IMR-90 (cell line): ENCODE measurements at regions not wholly inside any gene's neighbourhood (a gene's known extent, or its start where the extent isn't known, plus 50 kb on each side); places are given as distances from the start of the nearest gene placed in this dataset.

Experiments
- ATAC-seq: fragments of 200-7000 bp; cut with Tn5 transposase; 2 replicates; pipeline ENCODE4 v1.9.1; 2020; ENCODE audit warnings: low read depth, mild to moderate bottlenecking, moderate library complexity
- BruUV-seq: library from RNA; stranded (reverse); fragments of 400-500 nt; replicated peaks from 2 replicates; lab custom pipeline; 2021; lab: Mats Ljungman, UMichigan
- CTCF ChIA-PET: fragments of 300-600 bp; formaldehyde crosslinking; extraction: SDS; loops from one replicate; lab custom pipeline; 2021; ENCODE audit warnings: antibody characterized with exemption; lab: Yijun Ruan, JAX
- POLR2A ChIA-PET: fragments of 300-600 bp; sonication (Branson Sonifier 250); formaldehyde crosslinking; loops from one replicate; lab custom pipeline; 2022; ENCODE audit warnings: antibody characterized with exemption; ENCODE audit not compliant: unreplicated experiment; lab: Charles Lee
- DNase-seq: peaks from one replicate; pipeline ENCODE4 v3.0.0; 2013
- H2AFZ ChIP-seq: replicated peaks from 2 replicates; pipeline ENCODE3; 2013; ENCODE audit warnings: low read length, mild to moderate bottlenecking; ENCODE audit not compliant: poor library complexity
- H2AK5ac ChIP-seq: 2 replicates; pipeline ENCODE4 v1.6.1; 2013; ENCODE audit warnings: low read depth, low read length, inconsistent platforms
- H2AK9ac ChIP-seq: replicated peaks from 2 replicates; pipeline ENCODE3; 2013; ENCODE audit warnings: mild to moderate bottlenecking, low read depth, low read length, moderate library complexity; ENCODE audit not compliant: poor library complexity
- H2BK120ac ChIP-seq: 2 replicates; pipeline ENCODE4 v1.6.1; 2013; ENCODE audit warnings: low read depth, low read length, inconsistent platforms
- H2BK15ac ChIP-seq: 3 replicates; pipeline ENCODE4 v1.6.1; 2013; ENCODE audit warnings: low read depth, low read length, inconsistent platforms
- H2BK20ac ChIP-seq: 2 replicates; pipeline ENCODE4 v1.6.1; 2013; ENCODE audit warnings: low read depth, mild to moderate bottlenecking, inconsistent platforms, low read length, moderate library complexity
- H2BK5ac ChIP-seq: 2 replicates; pipeline ENCODE4 v1.6.1; 2013; ENCODE audit warnings: mild to moderate bottlenecking, low read depth, low read length, inconsistent platforms; ENCODE audit not compliant: poor library complexity, severe bottlenecking
- H3K14ac ChIP-seq: replicated peaks from 2 replicates; pipeline ENCODE4 v1.6.1; 2013; ENCODE audit warnings: low read depth, low read length, inconsistent platforms
- H3K18ac ChIP-seq: 2 replicates; pipeline ENCODE4 v1.6.1; 2013; ENCODE audit warnings: low read depth, low read length, control low read depth
- H3K23ac ChIP-seq: 2 replicates; pipeline ENCODE4 v1.6.1; 2013; ENCODE audit warnings: low read depth, low read length, inconsistent platforms
- H3K27ac ChIP-seq: 2 replicates; pipeline ENCODE4 v1.5.1; 2013; ENCODE audit warnings: mild to moderate bottlenecking, control low read depth, low read length; ENCODE audit not compliant: insufficient read depth
- H3K27me3 ChIP-seq: 2 replicates; pipeline ENCODE4 v1.6.1; 2013; ENCODE audit warnings: low read length; ENCODE audit not compliant: control insufficient read depth, insufficient read depth
- H3K36me3 ChIP-seq: 2 replicates; pipeline ENCODE4 v1.6.1; 2013; ENCODE audit warnings: low read length, mixed read lengths; ENCODE audit not compliant: control insufficient read depth, insufficient read depth
- H3K4ac ChIP-seq: 2 replicates; pipeline ENCODE4 v1.6.1; 2013; ENCODE audit warnings: low read depth, low read length, inconsistent platforms
- H3K4me1 ChIP-seq: 2 replicates; pipeline ENCODE4 v1.6.1; 2013; ENCODE audit warnings: low read length, mixed read lengths; ENCODE audit not compliant: control insufficient read depth, insufficient read depth
- H3K4me2 ChIP-seq: 2 replicates; pipeline ENCODE4 v1.6.1; 2013; ENCODE audit warnings: low read depth, mild to moderate bottlenecking, control low read depth, low read length, moderate library complexity
- H3K4me3 ChIP-seq: 2 replicates; pipeline ENCODE4 v1.5.1; 2013; ENCODE audit warnings: low read depth, mild to moderate bottlenecking, control low read depth, low read length, moderate library complexity; ENCODE audit not compliant: insufficient read depth
- H3K56ac ChIP-seq: 2 replicates; pipeline ENCODE4 v1.6.1; 2013; ENCODE audit warnings: low read length, inconsistent platforms; ENCODE audit not compliant: insufficient read depth; ENCODE audit errors: extremely low read depth
- H3K79me1 ChIP-seq, 2 experiments: 2 replicates each; pipeline ENCODE4 v1.6.1; 2013; ENCODE audit warnings: low read length in 2 of 2, inconsistent platforms in 1 of 2, low read depth in 1 of 2
- H3K9ac ChIP-seq: 2 replicates; pipeline ENCODE4 v1.6.1; 2013; ENCODE audit warnings: low read depth, low read length, control low read depth
- H3K9me1 ChIP-seq: 2 replicates; pipeline ENCODE4 v1.6.1; 2013; ENCODE audit warnings: low read length, inconsistent platforms; ENCODE audit not compliant: insufficient read depth
- H3K9me3 ChIP-seq: 2 replicates; pipeline ENCODE4 v1.6.1; 2013; ENCODE audit warnings: low read length; ENCODE audit not compliant: control insufficient read depth, insufficient read depth
- H4K20me1 ChIP-seq: 2 replicates; pipeline ENCODE4 v1.6.1; 2013; ENCODE audit warnings: low read length, inconsistent platforms; ENCODE audit not compliant: insufficient read depth
- H4K5ac ChIP-seq: 2 replicates; pipeline ENCODE4 v1.6.1; 2013; ENCODE audit warnings: mild to moderate bottlenecking, low read depth, low read length, control low read depth
- H4K8ac ChIP-seq, 2 experiments: 2 replicates each; pipeline ENCODE4 v1.6.1; 2013; ENCODE audit warnings: low read depth in 2 of 2, low read length in 2 of 2, control low read depth in 1 of 2, inconsistent platforms in 1 of 2
- H4K91ac ChIP-seq: 2 replicates; pipeline ENCODE4 v1.6.1; 2013; ENCODE audit warnings: low read depth, low read length, inconsistent platforms; ENCODE audit not compliant: insufficient read depth
- BHLHE40 ChIP-seq: fragments of 150-350 bp; IDR thresholded peaks from 2 replicates; pipeline ENCODE4 v1.6.1; 2016; ENCODE audit warnings: mild to moderate bottlenecking, low read depth, low read length
- CTCF ChIP-seq: conservative IDR thresholded peaks from 2 replicates; pipeline ENCODE4 v1.5.1; 2012; ENCODE audit warnings: mild to moderate bottlenecking, low read depth, low read length, improper control_type of control experiment
- RAD21 ChIP-seq: IDR thresholded peaks from 2 replicates; pipeline ENCODE4 v1.6.1; 2012; ENCODE audit warnings: low read length, improper control_type of control experiment
- WGBS, 2 experiments: methylation state at CpG; one replicate each; pipeline versions ENCODE4 v1.1.5 to v1.1.7; 2013; ENCODE audit warnings: missing lambda C conversion rate in 2 of 2; ENCODE audit not compliant: insufficient read length in 1 of 2; ENCODE audit errors: extremely low coverage in 2 of 2; 5-methylcytosine and 5-hydroxymethylcytosine counted together
- dilution Hi-C: fragments of 300-500 bp; cut with HindIII; formaldehyde crosslinking; loops from one replicate; pipeline ENCODE4 v1.14.3; 2018; ENCODE audit warnings: low sequenced_read_pairs; ENCODE audit not compliant: unreplicated experiment
- in situ Hi-C: fragments of 300-500 bp; cut with MboI; formaldehyde crosslinking; loops from 3 replicates; pipeline ENCODE4 v1.14.3; 2019; ENCODE audit warnings: low sequenced_read_pairs, inconsistent platforms, mixed read lengths
- intact Hi-C: fragments of 100-400 bp; cut with micrococcal nuclease; formaldehyde crosslinking; loops from 2 replicates; pipeline ENCODE4 v1.10.0; 2022

GRCh38 chr2:13193900-13194299, 477.2 kb downstream of the TRIB2 start:
- H3K4me2 ChIP-seq = no peak overlapping the region
- H3K4ac ChIP-seq = no peak overlapping the region
- H3K4me3 ChIP-seq = no peak overlapping the region
- H4K20me1 ChIP-seq = no peaks in the 10 kb centered on the region
- no peaks in the 10 kb centered on the region for H3K36me3 ChIP-seq
- no peaks in the 10 kb centered on the region for H3K79me1 ChIP-seq
- H2BK15ac ChIP-seq = no peak overlapping the region
- no peak overlapping the region for H3K18ac ChIP-seq
- no peak overlapping the region for H3K27ac ChIP-seq
- no peak for ATAC-seq
- peak; percentile 16 for DNase-seq
- peaks cover 4% of the 10 kb centered on the region; the same call in 1 of the 2 replicates for H3K9me3 ChIP-seq
- dilution Hi-C loops (no loop called here), intact Hi-C loops (loop anchor here (5.0 kb wide), 1 partner anchor 1438 kb away; the partner anchor contains the start of gene LRATD1), in situ Hi-C loops (no loop called here)
- no peak overlapping the region for H2BK5ac ChIP-seq
- TF ChIP-seq CTCF (peak; percentile 32), BHLHE40 (no peak), RAD21 (peak; percentile 42)
- no peak overlapping the region for H3K14ac ChIP-seq
- no peak overlapping the region for H3K56ac ChIP-seq
- no peak overlapping the region for H2AFZ ChIP-seq
- no peak overlapping the region for H2AK5ac ChIP-seq
- H4K91ac ChIP-seq = no peak overlapping the region
- H3K27me3 ChIP-seq = no peaks in the 10 kb centered on the region
- ChIA-PET POLR2A (no interaction called here), CTCF (interaction anchor here (0.7 kb wide), 1 partner anchor 9 kb away, joined by 3 read pairs; no protein-coding TSS in a partner anchor)
- H3K9ac ChIP-seq = no peak overlapping the region
- no peaks in the 10 kb centered on the region for H3K9me1 ChIP-seq
- H4K8ac ChIP-seq = no peak overlapping the region
- no peak overlapping the region for H2AK9ac ChIP-seq
- WGBS, 2 experiments = no CpG with 5 or more reads among the region's 1 CpG
- no peak overlapping the region for H2BK120ac ChIP-seq
- H3K4me1 ChIP-seq = no peaks in the 10 kb centered on the region
- H3K23ac ChIP-seq = no peak overlapping the region
- no TSS peak for BruUV-seq
- H2BK20ac ChIP-seq = no peak overlapping the region
- H4K5ac ChIP-seq = no peak overlapping the region
